ENCODE measurements at regions not wholly inside any gene's neighbourhood (a gene's known extent, or its start where the extent isn't known, plus 50 kb on each side); places are given as distances from the start of the nearest gene placed in this dataset.

DNA sequence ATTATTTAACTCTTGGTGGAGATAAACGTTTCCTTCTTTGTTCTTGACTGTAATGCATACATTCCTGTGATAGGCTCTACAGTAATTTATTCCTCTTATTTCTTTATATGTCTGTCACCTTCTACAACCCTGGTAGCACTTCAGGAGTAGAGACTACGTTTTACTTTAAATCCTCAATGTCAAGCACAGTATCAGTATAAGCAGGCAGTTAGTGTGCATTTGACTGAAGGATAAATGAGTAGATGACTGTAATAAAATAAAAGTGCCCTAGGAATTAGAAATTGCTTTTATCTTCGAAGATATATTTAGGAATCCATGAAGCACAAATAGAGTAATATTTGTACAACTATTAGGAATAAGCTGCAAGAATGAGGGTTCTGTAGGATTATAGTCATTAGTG lies 599.6 kb upstream of the PRMT6 start:
- DNase-seq (ENCODE audit: low spot score) = no peak
- TF ChIP-seq, protein P1, sequence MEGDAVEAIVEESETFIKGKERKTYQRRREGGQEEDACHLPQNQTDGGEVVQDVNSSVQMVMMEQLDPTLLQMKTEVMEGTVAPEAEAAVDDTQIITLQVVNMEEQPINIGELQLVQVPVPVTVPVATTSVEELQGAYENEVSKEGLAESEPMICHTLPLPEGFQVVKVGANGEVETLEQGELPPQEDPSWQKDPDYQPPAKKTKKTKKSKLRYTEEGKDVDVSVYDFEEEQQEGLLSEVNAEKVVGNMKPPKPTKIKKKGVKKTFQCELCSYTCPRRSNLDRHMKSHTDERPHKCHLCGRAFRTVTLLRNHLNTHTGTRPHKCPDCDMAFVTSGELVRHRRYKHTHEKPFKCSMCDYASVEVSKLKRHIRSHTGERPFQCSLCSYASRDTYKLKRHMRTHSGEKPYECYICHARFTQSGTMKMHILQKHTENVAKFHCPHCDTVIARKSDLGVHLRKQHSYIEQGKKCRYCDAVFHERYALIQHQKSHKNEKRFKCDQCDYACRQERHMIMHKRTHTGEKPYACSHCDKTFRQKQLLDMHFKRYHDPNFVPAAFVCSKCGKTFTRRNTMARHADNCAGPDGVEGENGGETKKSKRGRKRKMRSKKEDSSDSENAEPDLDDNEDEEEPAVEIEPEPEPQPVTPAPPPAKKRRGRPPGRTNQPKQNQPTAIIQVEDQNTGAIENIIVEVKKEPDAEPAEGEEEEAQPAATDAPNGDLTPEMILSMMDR (IDR thresholded peaks at IDR 0.05; ENCODE audit: extremely low read depth, insufficient read depth, missing control alignments) = no peak
- in situ Hi-C loops (cut with MboI; ENCODE audit: low pct_unique_long_range_greater_than_20kb, low sequenced_read_pairs, unreplicated experiment) = no loop called here

- TF ChIP-seq, protein P1 (IDR thresholded peaks at IDR 0.05; ENCODE audit: extremely low read depth, insufficient read depth, missing control alignments) = no peak
- DNase-seq (ENCODE audit: low spot score) = no peak
- in situ Hi-C loops (cut with MboI; ENCODE audit: low pct_unique_long_range_greater_than_20kb, low sequenced_read_pairs, unreplicated experiment) = no loop called here
These were observed 599.1 kb upstream of the PRMT6 start for GRCh38 chr1:106457368-106457767.

GRCh38 chr1:106458866-106459265 lies 597.6 kb upstream of the PRMT6 start:
- in situ Hi-C loops (cut with MboI; ENCODE audit: low pct_unique_long_range_greater_than_20kb, low sequenced_read_pairs, unreplicated experiment) = no loop called here
- TF ChIP-seq, protein P1 (IDR thresholded peaks at IDR 0.05; ENCODE audit: extremely low read depth, insufficient read depth, missing control alignments) = no peak
- no peak for DNase-seq (ENCODE audit: low spot score)

DNA sequence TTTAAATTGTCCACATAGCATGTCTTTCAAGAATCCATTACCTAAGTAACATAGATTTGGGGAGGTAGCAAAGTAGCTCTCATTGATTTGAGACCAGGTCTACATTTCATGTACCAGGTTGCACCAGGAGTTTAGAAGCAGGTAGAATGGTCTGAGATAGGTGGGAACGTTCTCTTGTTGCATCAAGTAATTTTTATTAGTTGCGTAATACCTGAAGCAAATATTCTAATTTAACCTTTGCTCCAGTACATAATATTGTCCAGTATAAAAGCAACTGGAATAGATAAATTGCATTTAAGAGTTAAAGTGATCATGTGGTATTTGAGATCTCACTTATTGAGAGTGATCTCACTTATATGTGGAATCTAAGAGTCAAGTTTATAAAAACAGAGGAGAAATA lies 597.1 kb upstream of the PRMT6 start:
- in situ Hi-C loops (cut with MboI; ENCODE audit: low pct_unique_long_range_greater_than_20kb, low sequenced_read_pairs, unreplicated experiment) = no loop called here
- TF ChIP-seq, protein P1 (IDR thresholded peaks at IDR 0.05; ENCODE audit: extremely low read depth, insufficient read depth, missing control alignments) = no peak
- DNase-seq (ENCODE audit: low spot score) = no peak

- in situ Hi-C loops (cut with MboI; ENCODE audit: low pct_unique_long_range_greater_than_20kb, low sequenced_read_pairs, unreplicated experiment) = no loop called here
- TF ChIP-seq, protein P1 (IDR thresholded peaks at IDR 0.05; ENCODE audit: extremely low read depth, insufficient read depth, missing control alignments) = no peak
- DNase-seq (ENCODE audit: low spot score) = no peak
These were observed 590.8 kb upstream of the PRMT6 start for GRCh38 chr1:106465666-106466065.

GRCh38 chr1:106480629-106481028 lies 575.8 kb upstream of the PRMT6 start:
- in situ Hi-C loops (cut with MboI; ENCODE audit: low pct_unique_long_range_greater_than_20kb, low sequenced_read_pairs, unreplicated experiment) = no loop called here
- no peak for DNase-seq (ENCODE audit: low spot score)

More at GRCh38 chr1:106480629-106481028, 575.8 kb upstream of the PRMT6 start:
- TF ChIP-seq, protein P1 (IDR thresholded peaks at IDR 0.05; ENCODE audit: extremely low read depth, insufficient read depth, missing control alignments) = no peak

Measured in GM13977 (cell line).